Neural progenitor cell (in vitro differentiated cells): ENCODE measurements at regions not wholly inside any gene's neighbourhood (a gene's known extent, or its start where the extent isn't known, plus 50 kb on each side); places are given as distances from the start of the nearest gene placed in this dataset.
A peak's percentile ranks its signal among the peaks of the same experiment; 100 is the strongest.

ENCODE experiments used
- DNase-seq: peaks from one replicate; pipeline ENCODE4 v3.0.0-alpha.2; 2016; ENCODE audit warnings: low spot score
- H2AFZ ChIP-seq: fragments of 200-600 bp; sonication (generic); replicated peaks from 2 replicates; pipeline ENCODE4 v1.6.1; 2016; ENCODE audit warnings: antibody characterized with exemption
- H3F3A ChIP-seq: fragments of 200-600 bp; sonication (generic); 2 replicates; pipeline ENCODE4 v1.6.1; 2016; ENCODE audit warnings: antibody characterized with exemption, low read depth
- H3K27ac ChIP-seq: fragments of 200-600 bp; sonication (generic); 2 replicates; pipeline ENCODE4 v1.5.1; 2016; ENCODE audit warnings: mild to moderate bottlenecking
- H3K27me3 ChIP-seq: fragments of 200-600 bp; sonication (generic); 2 replicates; pipeline ENCODE4 v1.6.1; 2016; ENCODE audit warnings: mild to moderate bottlenecking, moderate library complexity
- H3K36me3 ChIP-seq: fragments of 200-600 bp; sonication (generic); 2 replicates; pipeline ENCODE4 v1.5.1; 2016
- H3K4me1 ChIP-seq: fragments of 200-600 bp; sonication (generic); 2 replicates; pipeline ENCODE4 v1.6.1; 2016; ENCODE audit warnings: mixed run types
- H3K4me2 ChIP-seq: fragments of 200-600 bp; sonication (generic); 2 replicates; pipeline ENCODE4 v1.6.1; 2016
- H3K4me3 ChIP-seq: fragments of 200-600 bp; sonication (generic); 2 replicates; pipeline ENCODE4 v1.5.1; 2016
- H3K79me2 ChIP-seq: fragments of 200-600 bp; sonication (generic); 2 replicates; pipeline ENCODE4 v1.6.1; 2016; ENCODE audit warnings: low read depth
- H3K9ac ChIP-seq: fragments of 200-600 bp; sonication (generic); 2 replicates; pipeline ENCODE4 v1.6.1; 2016
- H3K9me3 ChIP-seq: fragments of 200-600 bp; sonication (generic); 2 replicates; pipeline ENCODE4 v1.5.1; 2016; ENCODE audit warnings: low read depth
- H4K20me1 ChIP-seq: fragments of 200-600 bp; sonication (generic); 2 replicates; pipeline ENCODE4 v1.6.1; 2016; ENCODE audit warnings: low read depth
- H3K27ac Mint-ChIP-seq: 3 replicates; pipeline ENCODE4 v1.8.0; 2021; ENCODE audit warnings: mixed read lengths
- H3K27me3 Mint-ChIP-seq: 2 replicates; pipeline ENCODE4 v1.8.0; 2022; ENCODE audit warnings: low read depth, mild to moderate bottlenecking, inconsistent platforms, moderate library complexity, mixed read lengths; ENCODE audit not compliant: insufficient read depth
- H3K36me3 Mint-ChIP-seq: 3 replicates; pipeline ENCODE4 v1.8.0; 2021; ENCODE audit warnings: mixed read lengths
- H3K4me1 Mint-ChIP-seq: 3 replicates; pipeline ENCODE4 v1.8.0; 2021; ENCODE audit warnings: mixed read lengths
- H3K4me3 Mint-ChIP-seq: 3 replicates; pipeline ENCODE4 v1.8.0; 2021; ENCODE audit warnings: mild to moderate bottlenecking, moderate library complexity, mixed read lengths
- H3K9me3 Mint-ChIP-seq: 3 replicates; pipeline ENCODE4 v1.8.0; 2020; ENCODE audit warnings: mixed read lengths
- CTCF ChIP-seq: fragments of 200-600 bp; sonication (generic); IDR thresholded peaks from 2 replicates; pipeline ENCODE4 v1.5.1; 2017; ENCODE audit warnings: antibody characterized with exemption, mild to moderate bottlenecking
- EZH2 ChIP-seq: fragments of 200-600 bp; sonication (generic); IDR thresholded peaks from 2 replicates; pipeline ENCODE4 v1.6.1; 2017; ENCODE audit warnings: antibody characterized with exemption, mild to moderate bottlenecking, moderate library complexity
- EZH2phosphoT487 ChIP-seq: fragments of 200-600 bp; sonication (generic); IDR thresholded peaks from 2 replicates; pipeline ENCODE4 v1.6.1; 2017; ENCODE audit warnings: antibody characterized with exemption

- no peaks in the 10 kb centered on the region for H3K36me3 Mint-ChIP-seq
- peaks cover 17% of the 10 kb centered on the region for H3K9me3 Mint-ChIP-seq
- no peak overlapping the region for H3K27ac ChIP-seq
- H3K9me3 ChIP-seq: peaks cover 14% of the 10 kb centered on the region
- H3K4me1 ChIP-seq: no peaks in the 10 kb centered on the region
- no peaks in the 10 kb centered on the region for H3K79me2 ChIP-seq
- H3K36me3 ChIP-seq: no peaks in the 10 kb centered on the region
- H3F3A ChIP-seq: no peaks in the 10 kb centered on the region
- H2AFZ ChIP-seq: no peak overlapping the region
- no peak overlapping the region for H3K4me3 Mint-ChIP-seq
- H3K9ac ChIP-seq: no peak overlapping the region
- H3K27me3 ChIP-seq: no peaks in the 10 kb centered on the region
- H3K27ac Mint-ChIP-seq: no peak overlapping the region
- H3K4me1 Mint-ChIP-seq: no peaks in the 10 kb centered on the region
- no peak for DNase-seq
- TF ChIP-seq EZH2phosphoT487 (no peak), CTCF (no peak), EZH2 (no peak)
- H3K27me3 Mint-ChIP-seq: no peaks in the 10 kb centered on the region
- no peak overlapping the region for H3K4me2 ChIP-seq
- H4K20me1 ChIP-seq: no peaks in the 10 kb centered on the region
- H3K4me3 ChIP-seq: no peak overlapping the region
Observed at GRCh38 chrX:73337366-73337765, 109.5 kb upstream of the CDX4 start.

- no peaks in the 10 kb centered on the region for H3K27me3 Mint-ChIP-seq
- Histone ChIP-seq H3K4me3 (no peak overlapping the region), H3K27me3 (no peaks in the 10 kb centered on the region), H3F3A (no peaks in the 10 kb centered on the region), H2AFZ (no peak overlapping the region), H3K4me1 (no peaks in the 10 kb centered on the region), H3K4me2 (no peak overlapping the region), H4K20me1 (no peaks in the 10 kb centered on the region), H3K36me3 (no peaks in the 10 kb centered on the region), H3K27ac (no peak overlapping the region), H3K79me2 (no peaks in the 10 kb centered on the region), H3K9ac (no peak overlapping the region), H3K9me3 (peaks cover 6% of the 10 kb centered on the region)
- H3K36me3 Mint-ChIP-seq: no peaks in the 10 kb centered on the region
- DNase-seq: peak; percentile 7
- TF ChIP-seq EZH2 (no peak), CTCF (peak; percentile 25), EZH2phosphoT487 (no peak)
- H3K9me3 Mint-ChIP-seq: peaks cover 12% of the 10 kb centered on the region
- no peak overlapping the region for H3K27ac Mint-ChIP-seq
- H3K4me1 Mint-ChIP-seq: no peaks in the 10 kb centered on the region
- no peak overlapping the region for H3K4me3 Mint-ChIP-seq
Observed at GRCh38 chrX:73289039-73289438, 74.4 kb upstream of the NAP1L2 start.

- Histone ChIP-seq H2AFZ (no peak overlapping the region), H3K4me2 (no peak overlapping the region), H3K27ac (no peak overlapping the region), H4K20me1 (no peaks in the 10 kb centered on the region), H3K36me3 (no peaks in the 10 kb centered on the region), H3K9me3 (no peaks in the 10 kb centered on the region), H3K79me2 (no peaks in the 10 kb centered on the region), H3F3A (no peaks in the 10 kb centered on the region), H3K4me3 (no peak overlapping the region), H3K27me3 (no peaks in the 10 kb centered on the region), H3K4me1 (no peaks in the 10 kb centered on the region), H3K9ac (no peak overlapping the region)
- Mint-ChIP-seq H3K9me3 (no peaks in the 10 kb centered on the region), H3K4me3 (no peak overlapping the region), H3K36me3 (no peaks in the 10 kb centered on the region), H3K27ac (no peak overlapping the region), H3K4me1 (no peaks in the 10 kb centered on the region), H3K27me3 (no peaks in the 10 kb centered on the region)
- TF ChIP-seq EZH2phosphoT487: no peak
- no peak for TF ChIP-seq CTCF
- no peak for TF ChIP-seq EZH2
- DNase-seq: no peak
Observed at GRCh38 chrX:73270753-73271152, 56.1 kb upstream of the NAP1L2 start.

- no peak overlapping the region for H3K27ac Mint-ChIP-seq
- no peak overlapping the region for H3K4me3 ChIP-seq
- no peaks in the 10 kb centered on the region for H3K9me3 Mint-ChIP-seq
- H3K9ac ChIP-seq: no peak overlapping the region
- H3K27me3 ChIP-seq: no peaks in the 10 kb centered on the region
- H3K36me3 Mint-ChIP-seq: no peaks in the 10 kb centered on the region
- H3K4me1 ChIP-seq: no peaks in the 10 kb centered on the region
- no peaks in the 10 kb centered on the region for H4K20me1 ChIP-seq
- DNase-seq: no peak
- no peaks in the 10 kb centered on the region for H3F3A ChIP-seq
- no peak overlapping the region for H3K4me3 Mint-ChIP-seq
- H3K27ac ChIP-seq: no peak overlapping the region
- no peaks in the 10 kb centered on the region for H3K79me2 ChIP-seq
- H3K4me1 Mint-ChIP-seq: no peaks in the 10 kb centered on the region
- no peaks in the 10 kb centered on the region for H3K36me3 ChIP-seq
- H3K9me3 ChIP-seq: no peaks in the 10 kb centered on the region
- H3K4me2 ChIP-seq: no peak overlapping the region
- H2AFZ ChIP-seq: no peak overlapping the region
- TF ChIP-seq EZH2 (no peak), CTCF (no peak), EZH2phosphoT487 (no peak)
- no peaks in the 10 kb centered on the region for H3K27me3 Mint-ChIP-seq
Observed at GRCh38 chrX:73268463-73268862, 53.8 kb upstream of the NAP1L2 start.
